Activated CD8-positive, alpha-beta memory T cell treated with anti-CD3 and anti-CD28 coated beads, Interleukin-2, amount 50 U/mL, for 4 hours (primary cell): ENCODE measurements at regions not wholly inside any gene's neighbourhood (a gene's known extent, or its start where the extent isn't known, plus 50 kb on each side); places are given as distances from the start of the nearest gene placed in this dataset.
"Not testable (repeated sequence)": the region's sequence is repeated elsewhere in the genome, so short reads cannot be mapped to it uniquely, and the experiment has no call there.

Experiments
- DNase-seq: peaks from one replicate; pipeline ENCODE4 v3.0.0-alpha.2; 2020

- DNase-seq, result no peak
These were observed 277.1 kb upstream of the PRKX start for GRCh38 chrX:3990569-3990968.

- not testable (repeated sequence) for DNase-seq
These were observed 258.8 kb upstream of the PRKX start for GRCh38 chrX:3972104-3972858.

- DNase-seq, result no peak
These were observed 255.3 kb upstream of the PRKX start for GRCh38 chrX:3968749-3969148.

- no peak for DNase-seq
These were observed 250.5 kb upstream of the PRKX start for GRCh38 chrX:3963980-3964379.

- DNase-seq, result no peak
These were observed 249.3 kb upstream of the PRKX start for GRCh38 chrX:3962511-3963311.

- DNase-seq, result no peak
These were observed 247.5 kb upstream of the PRKX start for GRCh38 chrX:3960952-3961351.

GRCh38 chrX:3951859-3952258 lies 238.4 kb upstream of the PRKX start:
- DNase-seq, result no peak

- DNase-seq, result no peak
These were observed 236.9 kb upstream of the PRKX start for GRCh38 chrX:3950373-3950772.

GRCh38 chrX:3943965-3944364 lies 230.5 kb upstream of the PRKX start:
- DNase-seq, result no peak

GRCh38 chrX:3940000-3940610 lies 226.7 kb upstream of the PRKX start:
- no peak for DNase-seq

- DNase-seq, result no peak
These were observed 225.1 kb upstream of the PRKX start for GRCh38 chrX:3938587-3938986.

- not testable (repeated sequence) for DNase-seq
These were observed 221.7 kb upstream of the PRKX start for GRCh38 chrX:3935196-3935595.

GRCh38 chrX:3920424-3921017 lies 207.1 kb upstream of the PRKX start:
- not testable (repeated sequence) for DNase-seq

GRCh38 chrX:3919668-3920423 lies 206.4 kb upstream of the PRKX start:
- DNase-seq, result not testable (repeated sequence)

GRCh38 chrX:3914813-3915212 lies 201.4 kb upstream of the PRKX start:
- not testable (repeated sequence) for DNase-seq

- DNase-seq, result not testable (repeated sequence)
These were observed 200.6 kb upstream of the PRKX start for GRCh38 chrX:3914059-3914458.

GRCh38 chrX:3911012-3911411 lies 197.6 kb upstream of the PRKX start:
- not testable (repeated sequence) for DNase-seq

- not testable (repeated sequence) for DNase-seq
These were observed 197.2 kb upstream of the PRKX start for GRCh38 chrX:3910611-3911010.

- DNase-seq, result not testable (repeated sequence)
These were observed 192.2 kb upstream of the PRKX start for GRCh38 chrX:3905522-3906258.

GRCh38 chrX:3902222-3902621 lies 188.8 kb upstream of the PRKX start:
- not testable (repeated sequence) for DNase-seq

GRCh38 chrX:3896755-3897154 lies 183.3 kb upstream of the PRKX start:
- DNase-seq, result not testable (repeated sequence)

GRCh38 chrX:3882553-3882920 lies 169.1 kb upstream of the PRKX start:
- peak; percentile 2 for DNase-seq
